ENCODE measurements at regions not wholly inside any gene's neighbourhood (a gene's known extent, or its start where the extent isn't known, plus 50 kb on each side); places are given as distances from the start of the nearest gene placed in this dataset.

DNA sequence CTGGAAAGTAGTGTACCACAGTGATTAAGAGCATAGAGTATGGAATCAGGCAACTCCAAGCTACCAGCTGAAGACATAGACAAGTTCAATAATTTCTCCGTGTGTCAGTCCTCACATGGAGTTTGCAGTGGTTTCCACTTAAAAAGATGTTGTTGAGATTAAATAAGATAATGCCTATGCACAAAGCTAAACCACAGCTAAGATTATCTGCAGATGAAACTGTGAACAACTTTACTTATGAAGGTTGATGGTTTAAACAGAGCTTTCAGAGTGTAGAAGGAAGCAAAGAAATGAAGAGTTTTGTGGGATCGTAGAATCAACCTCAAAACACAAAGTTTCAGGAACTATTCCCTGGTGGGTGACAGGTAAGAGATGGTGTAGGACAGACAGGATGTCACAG is 223.5 kb upstream of the IL12B start:
- TF ChIP-seq POLR2AphosphoS5 (IDR thresholded peaks at IDR 0.05): no peak
- no peak for TF ChIP-seq POLR2A (IDR thresholded peaks at IDR 0.05)
- TF ChIP-seq, protein P1, sequence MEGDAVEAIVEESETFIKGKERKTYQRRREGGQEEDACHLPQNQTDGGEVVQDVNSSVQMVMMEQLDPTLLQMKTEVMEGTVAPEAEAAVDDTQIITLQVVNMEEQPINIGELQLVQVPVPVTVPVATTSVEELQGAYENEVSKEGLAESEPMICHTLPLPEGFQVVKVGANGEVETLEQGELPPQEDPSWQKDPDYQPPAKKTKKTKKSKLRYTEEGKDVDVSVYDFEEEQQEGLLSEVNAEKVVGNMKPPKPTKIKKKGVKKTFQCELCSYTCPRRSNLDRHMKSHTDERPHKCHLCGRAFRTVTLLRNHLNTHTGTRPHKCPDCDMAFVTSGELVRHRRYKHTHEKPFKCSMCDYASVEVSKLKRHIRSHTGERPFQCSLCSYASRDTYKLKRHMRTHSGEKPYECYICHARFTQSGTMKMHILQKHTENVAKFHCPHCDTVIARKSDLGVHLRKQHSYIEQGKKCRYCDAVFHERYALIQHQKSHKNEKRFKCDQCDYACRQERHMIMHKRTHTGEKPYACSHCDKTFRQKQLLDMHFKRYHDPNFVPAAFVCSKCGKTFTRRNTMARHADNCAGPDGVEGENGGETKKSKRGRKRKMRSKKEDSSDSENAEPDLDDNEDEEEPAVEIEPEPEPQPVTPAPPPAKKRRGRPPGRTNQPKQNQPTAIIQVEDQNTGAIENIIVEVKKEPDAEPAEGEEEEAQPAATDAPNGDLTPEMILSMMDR (IDR thresholded peaks at IDR 0.05): no peak

Measured in gastroesophageal sphincter (tissue), 3 donors.